GM21825 (cell line): ENCODE measurements at regions not wholly inside any gene's neighbourhood (a gene's known extent, or its start where the extent isn't known, plus 50 kb on each side); places are given as distances from the start of the nearest gene placed in this dataset.

ENCODE experiments used
- ATAC-seq: cut with Tn5 transposase; IDR thresholded peaks from one replicate; pipeline ENCODE4 v1.9.1; 2021; ENCODE audit warnings: mild to moderate bottlenecking, moderate library complexity; ENCODE audit not compliant: unreplicated experiment

DNA sequence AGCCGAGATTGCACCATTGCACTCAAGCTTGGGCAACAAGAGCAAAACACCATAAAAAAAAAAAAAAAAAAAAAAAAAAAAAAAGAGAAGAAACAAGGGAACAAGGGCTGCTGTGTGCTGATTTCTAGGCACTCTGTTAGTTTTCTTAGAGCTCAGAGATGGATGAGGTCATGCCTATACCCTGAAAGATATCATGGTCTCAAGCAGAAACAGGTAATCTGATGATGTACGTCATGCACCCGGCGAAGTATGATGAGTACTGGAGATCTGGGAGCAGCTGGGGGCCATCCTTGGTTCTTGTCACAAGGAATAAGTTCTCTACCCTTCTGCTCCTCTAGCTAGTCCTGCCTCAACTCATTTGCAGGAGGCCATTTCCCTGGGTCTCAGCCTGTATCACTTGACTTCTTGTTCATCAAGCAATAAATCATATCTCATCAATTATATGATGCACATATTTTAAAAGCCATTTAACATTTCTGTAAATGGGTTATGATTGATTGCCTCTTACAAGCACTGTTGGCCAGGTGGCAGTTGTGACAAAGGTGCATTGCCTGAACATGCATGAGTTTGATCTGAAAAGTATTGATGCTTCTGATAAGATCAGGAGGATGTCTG is 517.2 kb downstream of the DHX35 start:
- no peak for ATAC-seq

DNA sequence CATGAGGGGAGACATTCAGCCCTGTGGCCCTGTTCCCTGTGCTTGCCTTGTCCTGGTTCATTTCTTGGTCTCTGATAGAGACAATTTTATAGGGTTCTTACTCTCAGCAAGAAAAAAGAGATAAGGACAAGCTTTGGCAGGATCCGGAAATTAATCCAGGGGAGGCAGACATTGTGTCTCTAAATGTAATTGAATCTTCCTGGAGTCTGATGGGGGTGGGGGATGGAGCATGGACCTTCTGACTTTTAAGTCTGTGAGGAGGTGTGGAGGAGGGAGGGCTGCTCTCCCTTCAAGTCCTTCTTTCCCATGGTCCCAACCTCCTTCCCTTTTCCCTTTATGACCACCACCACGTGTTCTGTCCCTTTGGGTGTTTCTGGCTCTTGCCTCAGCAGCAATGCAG is 512.7 kb downstream of the DHX35 start:
- ATAC-seq = no peak

DNA sequence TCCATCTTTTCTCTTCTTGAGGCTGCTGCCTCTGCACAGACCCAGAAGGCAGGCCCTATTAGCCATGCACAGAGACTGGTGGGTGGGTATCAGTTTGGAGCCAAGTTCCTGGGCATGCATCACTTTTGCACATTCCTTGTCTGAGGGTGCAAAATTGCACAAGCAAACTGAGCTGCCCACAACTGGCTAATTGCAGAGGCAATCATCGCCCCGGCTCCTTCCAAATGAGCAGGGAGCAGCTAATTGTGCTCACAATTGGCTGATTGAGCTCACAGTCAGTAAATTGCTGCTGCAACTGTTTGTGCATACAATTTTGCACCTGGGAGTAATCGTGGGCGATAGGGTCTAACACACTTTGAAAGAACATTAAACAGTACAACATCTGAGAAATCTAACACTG is 511.4 kb downstream of the DHX35 start:
- ATAC-seq = no peak

DNA sequence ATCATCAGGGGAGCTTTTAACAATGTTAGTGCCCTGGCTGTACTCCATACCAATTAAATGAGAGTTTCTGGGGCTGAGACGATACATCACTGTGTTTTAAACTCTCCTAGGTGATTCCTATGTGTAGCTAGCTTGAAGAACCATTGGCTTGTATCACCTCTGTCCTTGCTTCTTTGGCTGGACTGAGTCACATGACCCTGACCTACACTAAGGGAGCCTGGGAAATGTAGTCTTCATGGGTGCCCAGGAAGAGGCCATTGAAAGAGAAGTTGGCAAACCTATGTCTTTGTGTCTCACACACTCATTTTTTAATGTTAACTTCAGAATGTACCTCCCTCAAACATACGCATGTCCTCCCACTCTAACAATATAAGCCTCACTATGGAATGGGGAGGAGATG is 506.6 kb downstream of the DHX35 start:
- no peak for ATAC-seq

DNA sequence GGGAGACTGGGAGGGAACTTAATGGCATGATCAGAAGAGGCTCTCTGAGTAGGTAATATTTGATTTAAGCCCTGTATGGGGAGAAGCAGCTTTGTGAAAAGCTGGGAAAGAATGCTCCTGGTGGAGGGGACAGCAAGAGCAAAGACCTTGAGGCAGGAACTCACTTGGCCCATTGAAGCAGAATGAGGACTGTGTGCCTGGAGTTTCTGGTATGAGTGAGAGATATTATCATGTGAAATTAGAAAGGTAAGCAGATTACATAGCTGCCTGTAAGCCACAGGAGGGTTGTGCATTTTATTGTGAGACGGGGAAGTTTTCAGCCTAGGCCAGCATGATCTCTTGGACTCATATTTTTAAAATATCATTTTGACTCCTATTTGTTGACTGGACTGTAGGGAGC is 502.1 kb downstream of the DHX35 start:
- no peak for ATAC-seq

DNA sequence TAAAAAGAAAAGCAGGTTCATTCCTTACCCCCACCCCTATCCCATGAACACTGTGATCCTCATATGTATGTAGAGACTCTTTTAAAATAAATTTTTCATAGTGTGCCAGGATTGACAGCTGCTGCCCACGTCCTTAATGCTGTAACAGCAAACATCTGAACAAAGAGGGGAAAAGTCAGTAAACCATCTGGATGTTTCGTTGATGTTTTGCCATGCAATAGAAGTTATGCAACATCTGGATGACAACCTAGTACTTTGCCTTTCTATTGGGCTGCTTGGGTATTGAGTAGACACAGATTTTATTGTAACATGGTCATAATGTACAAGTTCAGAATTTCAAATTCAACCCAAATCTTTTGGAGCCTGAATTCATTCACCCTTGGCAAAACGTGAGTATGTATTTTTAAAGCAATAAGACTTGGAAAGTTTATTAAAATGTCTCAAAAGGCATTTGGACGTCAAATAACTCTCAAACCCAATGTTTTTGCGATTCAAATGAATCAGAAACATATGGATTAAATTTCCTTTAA is 500.3 kb downstream of the DHX35 start:
- ATAC-seq = no peak

DNA sequence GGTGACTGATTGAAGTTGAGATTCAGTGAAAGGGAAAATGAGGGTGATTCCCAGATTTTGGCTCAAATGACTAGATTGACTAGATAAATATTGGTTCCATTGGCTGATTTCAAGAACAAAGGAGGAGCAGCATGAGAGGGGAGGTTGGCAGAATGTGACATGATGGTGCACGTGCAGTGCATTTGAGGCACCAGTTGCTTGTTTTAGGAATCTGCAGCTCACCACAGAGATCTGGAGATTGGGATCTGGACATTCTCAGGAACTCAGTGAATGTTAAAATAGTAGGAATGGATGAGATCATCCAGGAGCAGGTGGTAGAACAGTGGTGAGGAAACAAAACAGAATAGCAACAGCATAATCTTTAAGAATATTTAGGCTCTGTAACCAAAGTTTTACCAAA is 496.3 kb downstream of the DHX35 start:
- ATAC-seq = no peak

DNA sequence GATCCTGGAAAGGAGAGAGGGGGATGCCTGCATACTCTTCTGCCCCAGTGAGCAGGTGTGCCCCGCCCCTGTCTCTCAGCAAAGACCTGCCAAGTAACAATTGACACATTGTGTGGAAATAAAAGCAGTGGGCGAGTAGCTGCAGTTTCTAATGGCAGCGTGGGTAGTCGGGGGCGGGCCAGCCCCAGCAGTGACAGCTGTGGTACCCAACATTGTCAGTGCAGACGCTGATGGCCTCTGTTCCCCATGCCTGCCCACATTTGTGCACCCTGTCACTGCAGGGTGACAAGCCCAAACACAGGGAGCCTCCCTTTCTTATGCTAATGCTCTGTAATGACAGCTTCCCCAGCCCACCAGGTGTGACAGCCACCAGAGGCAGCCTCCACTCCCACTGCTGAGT is 491.7 kb downstream of the DHX35 start:
- ATAC-seq = no peak

DNA sequence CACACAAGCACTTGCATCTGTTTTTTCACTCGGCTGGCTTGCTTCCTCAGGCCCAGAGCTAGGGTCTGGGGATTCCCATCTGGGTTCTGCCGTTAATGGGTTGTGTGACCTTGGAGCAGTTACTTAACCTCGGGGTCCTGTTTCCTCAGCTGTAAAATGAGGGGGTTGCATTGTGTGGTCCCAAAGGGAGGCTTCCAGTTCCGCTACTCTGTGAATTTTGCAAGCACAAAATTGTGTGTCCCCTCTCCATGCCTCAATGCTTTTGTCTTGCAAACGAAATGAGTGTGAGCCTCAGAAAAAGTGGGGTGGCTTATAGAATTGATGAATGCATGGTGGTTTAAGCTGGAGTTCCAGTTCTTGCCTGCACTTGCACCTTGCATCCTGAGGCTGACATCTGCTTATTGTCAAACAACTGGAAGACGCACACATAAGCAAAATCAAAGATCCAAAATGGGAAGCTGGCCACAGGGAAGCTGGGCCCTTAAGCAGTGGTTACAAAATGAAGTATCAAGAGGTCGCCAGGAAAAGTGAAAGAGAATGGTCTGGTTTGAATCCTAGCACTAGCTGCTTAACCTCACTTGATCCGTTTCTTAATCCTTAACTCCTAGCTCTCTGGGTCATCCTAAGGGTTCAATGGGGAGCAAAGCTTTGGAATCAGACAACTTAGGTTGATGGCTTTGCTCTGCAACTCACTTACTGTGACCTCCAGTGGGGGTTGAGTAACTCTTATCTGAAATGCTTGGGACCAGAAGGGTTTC is 490.6 kb downstream of the DHX35 start:
- ATAC-seq = no peak

DNA sequence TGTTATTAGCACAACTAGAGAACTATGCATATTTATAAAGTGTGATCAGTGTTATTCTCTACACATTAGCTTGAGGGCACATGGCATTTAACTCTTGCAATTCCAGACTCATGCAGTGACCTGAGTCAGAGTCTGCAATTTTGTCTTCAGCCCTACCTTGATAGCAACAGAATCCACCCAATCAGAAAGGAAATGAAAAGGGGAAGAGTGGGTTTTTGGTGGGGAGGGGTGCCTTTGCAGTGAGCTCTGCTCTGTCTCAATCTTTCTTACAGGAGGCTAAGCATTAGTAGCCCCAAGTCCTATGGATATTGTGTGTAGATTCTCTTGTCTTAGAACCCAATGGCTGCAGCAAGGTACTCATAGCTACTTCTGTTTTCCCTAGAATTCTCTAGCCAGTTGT is 489.2 kb downstream of the DHX35 start:
- ATAC-seq = no peak

DNA sequence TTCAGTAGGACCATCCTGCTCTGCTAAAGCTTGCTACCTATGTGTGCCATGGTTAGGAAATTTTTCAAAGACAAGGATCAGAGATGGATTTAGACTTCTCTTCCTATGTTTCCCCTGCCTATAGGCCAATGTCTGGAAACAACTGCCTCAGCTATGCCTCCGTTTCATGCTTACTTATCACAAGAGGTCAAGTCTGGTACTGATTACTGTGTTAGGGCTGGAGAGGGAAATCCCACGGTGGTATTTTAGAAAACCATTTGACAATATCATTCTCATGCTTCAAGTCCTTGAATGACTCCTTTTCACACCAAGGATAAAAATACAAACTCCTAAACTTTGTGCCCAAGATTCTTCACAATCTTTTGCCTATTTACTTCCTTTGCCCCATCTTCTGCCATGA is 484.3 kb downstream of the DHX35 start:
- no peak for ATAC-seq

DNA sequence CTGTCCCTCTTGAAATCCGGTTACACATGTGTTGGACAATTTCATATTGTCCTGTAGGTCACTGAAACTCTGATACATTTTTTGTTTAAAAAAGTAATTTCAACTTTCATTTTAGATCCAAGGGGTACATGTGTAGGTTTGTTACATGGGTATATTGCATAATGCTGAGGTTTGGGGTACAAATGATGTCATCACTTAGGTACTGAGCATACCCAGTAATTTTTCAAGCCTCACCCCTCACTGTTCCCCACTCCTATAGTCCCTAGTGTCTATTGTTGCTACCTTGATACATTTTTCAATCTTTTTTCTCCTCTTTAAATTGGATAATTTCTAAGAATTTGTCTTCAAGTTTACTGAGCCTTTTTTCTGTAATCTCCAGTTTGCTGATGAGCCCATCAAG is 483.0 kb downstream of the DHX35 start:
- ATAC-seq = no peak

DNA sequence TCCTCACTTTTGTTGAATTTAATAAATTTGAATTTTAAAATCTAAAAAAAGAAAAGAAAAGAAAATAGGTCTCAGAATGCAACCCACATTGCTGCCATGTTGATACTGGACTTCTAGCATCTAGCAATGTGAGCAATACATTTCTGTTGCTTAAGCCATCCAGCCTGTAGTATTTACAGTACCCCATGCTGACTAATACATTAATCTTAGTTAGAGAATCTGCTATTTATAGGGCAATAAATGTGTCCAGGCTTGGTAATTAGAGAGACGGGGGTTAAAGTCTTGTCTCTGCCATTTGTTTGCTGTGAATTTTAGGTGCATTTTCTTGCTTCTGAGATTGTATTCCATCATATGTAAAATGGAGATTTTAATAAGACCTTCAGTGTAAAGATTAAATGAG is 471.3 kb downstream of the DHX35 start:
- no peak for ATAC-seq

DNA sequence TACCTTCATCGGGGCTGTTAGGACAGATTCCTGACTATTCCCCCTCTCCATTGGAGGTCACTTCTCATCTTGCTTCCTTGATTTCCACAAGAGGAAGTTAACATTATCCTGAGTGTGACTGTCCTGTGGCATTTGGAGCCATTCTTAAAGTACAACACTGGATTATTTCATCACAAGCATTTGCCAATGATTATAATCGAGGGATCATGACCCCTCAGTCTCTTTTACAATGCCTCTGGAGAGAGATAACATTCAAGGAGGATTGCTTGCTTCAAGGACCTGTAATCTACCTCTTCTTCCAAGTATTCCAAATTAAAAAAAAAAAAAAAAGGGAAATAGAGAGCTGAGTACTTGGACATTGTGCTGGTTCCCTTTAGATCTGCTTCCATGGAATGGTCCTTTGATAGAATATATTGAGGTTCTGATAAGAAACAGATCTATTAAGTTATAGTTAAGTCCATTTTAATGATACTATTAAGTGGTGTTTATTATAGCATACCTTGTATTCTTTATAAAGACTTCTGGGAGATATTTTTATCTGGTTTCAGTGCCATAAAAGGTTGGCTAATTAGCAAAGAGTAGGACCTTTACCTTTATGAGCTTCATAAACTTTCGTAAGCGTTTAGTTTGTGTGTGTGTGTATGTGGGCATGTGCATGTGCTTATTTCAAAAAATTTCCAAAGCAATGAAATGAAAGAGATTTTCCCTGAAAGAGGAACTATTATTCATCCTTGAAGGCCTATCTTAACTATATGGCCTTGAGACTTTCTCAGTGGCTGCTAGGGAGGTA is 469.1 kb downstream of the DHX35 start:
- no peak for ATAC-seq

DNA sequence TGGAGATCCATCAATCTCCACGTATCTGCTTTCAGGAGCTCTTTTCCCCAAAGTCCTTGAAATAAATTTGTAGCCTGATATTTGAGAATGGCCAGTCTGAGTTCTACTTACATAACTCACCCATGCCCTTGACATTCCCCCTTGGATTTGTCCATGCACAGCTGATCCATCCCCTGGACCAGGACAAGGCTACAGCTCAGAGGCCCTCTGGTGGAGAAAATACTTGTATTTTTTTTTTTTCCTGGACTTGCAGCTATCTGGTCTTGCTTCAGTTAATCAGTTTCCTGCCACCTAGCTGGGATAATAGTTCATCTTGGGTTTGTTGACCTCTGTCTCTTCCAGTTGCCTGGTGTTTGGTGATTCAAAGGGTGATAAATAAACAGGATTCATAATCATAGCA is 467.6 kb downstream of the DHX35 start:
- ATAC-seq = no peak

DNA sequence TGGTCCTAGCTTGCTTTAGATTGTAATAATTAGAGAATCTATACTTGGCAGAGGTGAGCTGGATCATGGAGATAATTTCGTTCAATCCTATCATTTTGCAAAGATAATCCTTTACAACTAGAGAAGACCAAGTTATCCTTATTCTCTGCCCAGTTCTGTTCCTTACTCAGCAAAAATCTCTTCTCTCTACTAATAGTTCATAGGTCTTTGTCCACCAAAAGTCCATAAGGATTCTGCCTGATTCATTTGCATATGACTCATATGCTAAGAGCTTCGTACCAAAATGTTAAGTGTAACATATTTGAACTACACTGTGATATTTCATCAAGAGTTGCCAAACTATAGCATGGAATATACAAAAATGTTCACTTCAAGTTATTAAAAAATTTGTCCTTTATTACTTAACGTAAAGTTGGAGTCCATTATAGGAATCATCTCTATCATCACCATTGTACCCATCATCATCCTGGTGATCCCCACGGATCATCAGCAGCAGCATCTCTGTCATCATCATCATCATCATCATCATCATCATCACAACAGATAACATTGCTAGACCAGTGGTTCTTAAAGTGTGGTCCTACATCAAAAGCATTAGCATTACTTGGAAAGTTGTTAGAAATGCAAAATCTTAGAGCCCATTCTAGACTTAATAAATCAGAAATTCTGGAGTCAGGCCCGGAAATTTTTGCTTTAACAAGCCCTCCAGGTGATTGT is 463.0 kb downstream of the DHX35 start:
- ATAC-seq = no peak

DNA sequence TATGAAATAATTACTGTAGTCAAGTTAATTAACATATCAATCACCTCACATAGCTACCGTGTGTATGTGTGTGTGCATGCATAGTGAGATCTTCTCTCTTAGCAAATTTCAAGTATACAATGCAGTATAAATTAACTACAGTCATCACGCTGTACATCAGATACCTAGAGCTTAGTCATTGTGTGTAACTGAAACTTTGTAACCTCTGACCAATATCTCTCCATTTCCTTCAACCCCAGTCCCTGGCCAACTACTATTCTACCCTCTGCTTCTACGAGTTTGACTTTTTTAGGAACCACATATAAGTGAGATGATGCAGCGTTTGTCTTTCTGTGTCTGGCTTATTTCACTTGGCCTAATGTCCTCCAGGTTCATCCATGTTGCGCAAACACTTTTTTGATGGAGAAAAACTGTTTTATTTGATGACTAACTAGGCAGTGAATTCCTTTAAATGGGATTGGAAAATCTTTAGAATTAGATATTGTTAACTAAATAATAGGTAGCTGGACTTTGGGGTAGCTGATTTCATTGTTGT is 459.5 kb downstream of the DHX35 start:
- ATAC-seq = no peak

DNA sequence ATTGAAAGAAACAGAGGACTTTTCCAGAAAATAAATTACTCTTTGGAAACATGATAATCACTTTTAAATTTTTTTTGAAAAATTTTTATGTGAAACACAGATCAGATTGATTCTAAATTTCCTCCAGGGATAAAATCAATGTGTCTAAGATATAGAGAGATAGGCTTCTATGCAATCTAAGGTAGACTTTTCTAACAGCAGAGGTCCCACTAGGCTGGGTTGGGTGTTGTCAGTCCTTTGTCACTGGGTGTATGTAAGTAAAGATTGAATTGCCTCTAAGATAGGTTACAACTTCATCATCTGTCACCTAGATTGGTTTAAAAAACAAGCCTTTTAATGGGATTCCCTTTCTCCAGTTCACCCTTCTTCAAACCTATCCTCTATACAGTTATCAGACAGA is 449.9 kb downstream of the DHX35 start:
- ATAC-seq = no peak

DNA sequence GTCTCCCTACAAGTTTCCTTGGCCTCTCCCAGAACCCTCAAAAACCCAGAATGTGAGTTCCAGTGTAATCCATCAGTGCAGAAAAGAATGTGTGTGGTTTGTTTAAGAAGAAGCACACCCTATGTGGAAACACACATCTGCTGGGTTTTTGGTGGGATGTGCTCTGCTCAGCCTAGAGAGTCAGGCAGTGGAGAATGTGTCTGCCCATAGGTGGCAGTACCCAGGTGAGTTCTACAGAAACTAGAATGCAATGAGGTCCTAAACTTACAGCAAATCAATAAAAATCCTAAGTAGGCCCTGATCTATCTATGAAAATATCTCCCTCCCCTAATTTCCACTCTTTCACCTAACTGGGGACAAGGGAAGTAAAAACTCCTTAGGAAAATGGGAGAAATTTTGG is 437.3 kb downstream of the DHX35 start:
- ATAC-seq = no peak

DNA sequence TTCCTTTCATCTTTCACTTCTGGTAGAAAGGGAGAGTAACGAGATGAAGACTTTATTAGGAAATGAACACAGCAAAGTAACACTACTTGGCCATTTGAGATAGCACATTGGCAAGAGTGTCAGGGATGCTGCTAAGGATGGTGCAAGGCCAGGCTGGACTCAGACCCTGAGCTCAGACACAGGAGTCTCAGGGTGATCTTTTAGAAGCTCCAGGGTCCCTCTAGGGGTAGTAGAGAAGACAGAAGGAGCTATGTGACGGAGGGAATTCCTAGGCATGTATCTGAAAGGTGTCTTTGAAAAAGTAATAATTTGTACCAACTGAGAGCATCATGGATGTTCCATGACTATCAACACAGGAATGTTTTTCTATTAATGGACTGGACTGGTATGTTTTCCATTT is 436.5 kb downstream of the DHX35 start:
- ATAC-seq = no peak

DNA sequence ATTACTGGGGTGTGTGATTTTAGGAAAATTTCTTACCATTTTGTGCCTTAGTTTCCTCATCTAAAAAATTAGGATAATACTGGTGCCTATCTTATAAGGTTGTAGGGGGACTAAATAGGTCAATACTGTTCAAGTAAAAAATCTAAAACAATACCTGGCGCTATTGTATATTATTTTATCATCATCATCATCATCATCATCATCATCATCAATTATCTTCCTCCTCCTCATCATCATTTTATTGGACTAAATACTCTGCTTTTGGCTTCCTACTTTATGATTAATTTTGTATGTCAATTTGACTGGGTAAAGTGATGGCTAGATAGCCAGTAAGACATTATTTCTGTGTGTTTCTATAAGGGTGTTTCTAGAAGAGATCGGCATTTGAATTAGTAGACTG is 435.5 kb downstream of the DHX35 start:
- ATAC-seq = no peak
